ENCODE measurements at regions not wholly inside any gene's neighbourhood (a gene's known extent, or its start where the extent isn't known, plus 50 kb on each side); places are given as distances from the start of the nearest gene placed in this dataset.

DNA sequence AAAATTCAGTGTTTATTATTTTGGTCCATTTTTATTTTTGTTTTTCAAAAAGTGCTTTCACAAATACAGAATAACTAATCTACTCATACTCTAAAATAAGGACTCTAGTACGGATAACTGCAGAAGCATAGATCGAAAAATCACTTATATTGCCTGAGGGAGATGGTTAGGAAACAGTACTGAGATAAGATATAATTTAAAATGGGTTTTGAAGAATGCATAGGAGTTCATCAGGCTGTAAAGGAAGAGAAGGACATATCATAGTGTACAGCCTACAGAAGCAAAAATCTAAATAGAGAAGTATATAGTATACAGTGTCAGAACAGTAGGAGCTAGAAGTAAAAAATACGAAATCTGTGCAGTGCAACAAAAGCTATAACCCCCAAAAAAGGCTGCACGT is 247.4 kb downstream of the SOX11 start:
- Histone ChIP-seq H3K4ac (replicated peaks; ENCODE audit: insufficient read length, low read depth, low read length) (no peak overlapping the region), H3K23me2 (ENCODE audit: low read depth, low read length) (no peaks in the 10 kb centered on the region), H3K27me3 (replicated peaks in 1 of 4; ENCODE audit: control insufficient read depth in 3 of 4, extremely low read depth in 1 of 4, insufficient read depth in 3 of 4, low read length in 3 of 4) (no peaks in the 10 kb centered on the region; a peak in 1 of 7 replicates), H3K23ac (ENCODE audit: insufficient read length) (no peak overlapping the region), H3K14ac (ENCODE audit: insufficient read length) (no peak overlapping the region), H3K9me3 (ENCODE audit: insufficient read depth in 2 of 2, low read depth in 1 of 2, low read length in 1 of 2) (no peaks in the 10 kb centered on the region), H2BK15ac (ENCODE audit: low read length) (no peak overlapping the region), H2AFZ (ENCODE audit: low read length) (no peak overlapping the region), H2BK120ac (replicated peaks; ENCODE audit: low read depth, low read length) (no peak overlapping the region), H3K18ac (ENCODE audit: extremely low read depth, low read length) (no peak overlapping the region), H4K91ac (replicated peaks; ENCODE audit: insufficient read length, low read length) (no peak overlapping the region), H4K5ac (ENCODE audit: insufficient read length, low read depth, low read length) (no peak overlapping the region), H2AK5ac (ENCODE audit: low read depth, low read length) (no peak overlapping the region), H3K36me3 (ENCODE audit: control insufficient read depth in 2 of 4, insufficient read depth in 4 of 4, low read length in 3 of 4) (no peaks in the 10 kb centered on the region), H3K79me1 (ENCODE audit: low read depth, low read length) (no peaks in the 10 kb centered on the region), H3K4me1 (replicated peaks in 1 of 4; ENCODE audit: control insufficient read depth in 3 of 4, insufficient read depth in 4 of 4, low read length in 3 of 4) (peaks cover 0 to 8% (median 4%) of the 10 kb centered on the region in 4 experiments; a peak in 5 of 7 replicates), H2BK12ac (ENCODE audit: low read depth, low read length) (no peak overlapping the region), H4K20me1 (replicated peaks in 1 of 2; ENCODE audit: control insufficient read depth in 1 of 2, insufficient read depth in 2 of 2, low read length in 2 of 2) (no peaks in the 10 kb centered on the region), H2BK5ac (ENCODE audit: low read depth, low read length) (no peak overlapping the region), H3K79me2 (ENCODE audit: control insufficient read depth in 1 of 2, insufficient read depth in 2 of 2, low read length in 2 of 2) (no peaks in the 10 kb centered on the region), H3K4me2 (ENCODE audit: insufficient read depth in 1 of 2, low read depth in 2 of 2, low read length in 2 of 2) (no peak overlapping the region), H4K8ac (ENCODE audit: extremely low read depth, insufficient read depth, low read length) (no peak overlapping the region), H3K4me3 (ENCODE audit: extremely low read depth in 1 of 4, insufficient read depth in 2 of 4, low read depth in 3 of 4, low read length in 4 of 4) (no peak overlapping the region), H2BK20ac (ENCODE audit: low read length) (no peak overlapping the region), H3K9ac (replicated peaks in 1 of 4; ENCODE audit: extremely low read depth in 1 of 4, low read depth in 3 of 4, low read length in 3 of 4) (no peak overlapping the region), H3K27ac (ENCODE audit: low read depth, low read length) (no peak overlapping the region), H3K56ac (replicated peaks; ENCODE audit: insufficient read length, low read depth, low read length) (no peak overlapping the region)
- TF ChIP-seq ZNF274 (IDR thresholded peaks at IDR 0.05; ENCODE audit: borderline replicate concordance, extremely low read depth, low read length) (no peak), TEAD4 (IDR thresholded peaks at IDR 0.05; ENCODE audit: low read depth, low read length) (no peak), JUND (IDR thresholded peaks at IDR 0.05; ENCODE audit: low read length) (no peak), GTF2F1 (IDR thresholded peaks at IDR 0.05; ENCODE audit: borderline replicate concordance, low read depth, low read length) (no peak), POU5F1 (IDR thresholded peaks at IDR 0.05; ENCODE audit: low read depth, low read length) (no peak), HDAC6 (IDR thresholded peaks at IDR 0.05; ENCODE audit: low read depth, low read length) (no peak)
- ChIA-PET POLR2A (ENCODE audit: partially characterized antibody) (no interaction called here), CTCF (ENCODE audit: partially characterized antibody) (interaction anchor here (0.6 kb wide), 1 partner anchor 161 kb away, joined by 5 read pairs; no protein-coding TSS in a partner anchor)
- FAIRE-seq (no peak), DNase-seq (ENCODE audit: low read depth in 1 of 2, low spot score in 2 of 2) (no peak)
- 91% methylated on average over 4 of the region's 4 CpGs; no CpG with 5 or more reads in 1 of the 2 experiments for WGBS, 2 experiments (ENCODE audit: extremely low coverage in 1 of 2, insufficient coverage in 1 of 2, insufficient read length in 1 of 2, insufficient replicate concordance in 2 of 2, low coverage in 1 of 2, low lambda C conversion rate in 2 of 2, missing lambda C conversion rate in 1 of 2)

Data from H1 (cell line).